ENCODE measurements at regions not wholly inside any gene's neighbourhood (a gene's known extent, or its start where the extent isn't known, plus 50 kb on each side); places are given as distances from the start of the nearest gene placed in this dataset.

- TF ChIP-seq, protein P1, sequence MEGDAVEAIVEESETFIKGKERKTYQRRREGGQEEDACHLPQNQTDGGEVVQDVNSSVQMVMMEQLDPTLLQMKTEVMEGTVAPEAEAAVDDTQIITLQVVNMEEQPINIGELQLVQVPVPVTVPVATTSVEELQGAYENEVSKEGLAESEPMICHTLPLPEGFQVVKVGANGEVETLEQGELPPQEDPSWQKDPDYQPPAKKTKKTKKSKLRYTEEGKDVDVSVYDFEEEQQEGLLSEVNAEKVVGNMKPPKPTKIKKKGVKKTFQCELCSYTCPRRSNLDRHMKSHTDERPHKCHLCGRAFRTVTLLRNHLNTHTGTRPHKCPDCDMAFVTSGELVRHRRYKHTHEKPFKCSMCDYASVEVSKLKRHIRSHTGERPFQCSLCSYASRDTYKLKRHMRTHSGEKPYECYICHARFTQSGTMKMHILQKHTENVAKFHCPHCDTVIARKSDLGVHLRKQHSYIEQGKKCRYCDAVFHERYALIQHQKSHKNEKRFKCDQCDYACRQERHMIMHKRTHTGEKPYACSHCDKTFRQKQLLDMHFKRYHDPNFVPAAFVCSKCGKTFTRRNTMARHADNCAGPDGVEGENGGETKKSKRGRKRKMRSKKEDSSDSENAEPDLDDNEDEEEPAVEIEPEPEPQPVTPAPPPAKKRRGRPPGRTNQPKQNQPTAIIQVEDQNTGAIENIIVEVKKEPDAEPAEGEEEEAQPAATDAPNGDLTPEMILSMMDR (optimal IDR thresholded peaks at IDR 0.05 in 1 of 3, IDR thresholded peaks at IDR 0.05 in 1 of 3, conservative IDR thresholded peaks at IDR 0.05 in 1 of 3; ENCODE audit: extremely low read depth in 1 of 3, insufficient read depth in 2 of 3, low read length in 3 of 3): peak in 1 of 3 experiments; percentile 39
- TF ChIP-seq EZH2 (IDR thresholded peaks at IDR 0.05; ENCODE audit: low read length): no peak
Observed at GRCh38 chr16:14364386-14365199, 265.5 kb downstream of the PARN start.
